ENCODE measurements at regions not wholly inside any gene's neighbourhood (a gene's known extent, or its start where the extent isn't known, plus 50 kb on each side); places are given as distances from the start of the nearest gene placed in this dataset.

- Histone ChIP-seq H3K4me3 (ENCODE audit: low read depth, low read length) (no peak overlapping the region), H3K27me3 (no peaks in the 10 kb centered on the region), H3K4me1 (no peaks in the 10 kb centered on the region), H3K36me3 (no peaks in the 10 kb centered on the region), H3K9me3 (no peaks in the 10 kb centered on the region)
- DNase-seq: no peak
- TF ChIP-seq CTCF (IDR thresholded peaks at IDR 0.05; ENCODE audit: low read depth, low read length): no peak
Observed at GRCh38 chr2:239813261-239814115, 211.7 kb downstream of the NDUFA10 start.

- TF ChIP-seq CTCF (IDR thresholded peaks at IDR 0.05; ENCODE audit: low read depth, low read length): no peak
- Histone ChIP-seq H3K27me3 (no peaks in the 10 kb centered on the region), H3K36me3 (no peaks in the 10 kb centered on the region), H3K4me1 (no peaks in the 10 kb centered on the region), H3K9me3 (no peaks in the 10 kb centered on the region), H3K4me3 (ENCODE audit: low read depth, low read length) (no peak overlapping the region)
- no peak for DNase-seq
Observed at GRCh38 chr2:239811806-239812560, 213.2 kb downstream of the NDUFA10 start.

GRCh38 chr2:239811111-239811781 is 213.9 kb downstream of the NDUFA10 start:
- Histone ChIP-seq H3K4me3 (ENCODE audit: low read depth, low read length) (no peak overlapping the region), H3K4me1 (no peaks in the 10 kb centered on the region), H3K9me3 (no peaks in the 10 kb centered on the region), H3K36me3 (no peaks in the 10 kb centered on the region), H3K27me3 (no peaks in the 10 kb centered on the region)
- no peak for TF ChIP-seq CTCF (IDR thresholded peaks at IDR 0.05; ENCODE audit: low read depth, low read length)
- no peak for DNase-seq

- no peaks in the 10 kb centered on the region for H3K27me3 ChIP-seq
Observed at GRCh38 chr2:239809391-239809790, 215.8 kb downstream of the NDUFA10 start.

GRCh38 chr2:239807568-239807967 is 217.6 kb downstream of the NDUFA10 start:
- no peak for DNase-seq
- no peaks in the 10 kb centered on the region for H3K4me1 ChIP-seq
- H3K9me3 ChIP-seq: no peaks in the 10 kb centered on the region
- H3K4me3 ChIP-seq (ENCODE audit: low read depth, low read length): no peak overlapping the region
- H3K27me3 ChIP-seq: no peaks in the 10 kb centered on the region
- no peak for TF ChIP-seq CTCF (IDR thresholded peaks at IDR 0.05; ENCODE audit: low read depth, low read length)
- H3K36me3 ChIP-seq: no peaks in the 10 kb centered on the region

More at GRCh38 chr2:239809391-239809790, 215.8 kb downstream of the NDUFA10 start:
- TF ChIP-seq CTCF (IDR thresholded peaks at IDR 0.05; ENCODE audit: low read depth, low read length): no peak
- Histone ChIP-seq H3K4me1 (no peaks in the 10 kb centered on the region), H3K36me3 (no peaks in the 10 kb centered on the region), H3K9me3 (no peaks in the 10 kb centered on the region), H3K4me3 (ENCODE audit: low read depth, low read length) (no peak overlapping the region)
- DNase-seq: no peak
